ENCODE measurements at regions not wholly inside any gene's neighbourhood (a gene's known extent, or its start where the extent isn't known, plus 50 kb on each side); places are given as distances from the start of the nearest gene placed in this dataset.

DNA sequence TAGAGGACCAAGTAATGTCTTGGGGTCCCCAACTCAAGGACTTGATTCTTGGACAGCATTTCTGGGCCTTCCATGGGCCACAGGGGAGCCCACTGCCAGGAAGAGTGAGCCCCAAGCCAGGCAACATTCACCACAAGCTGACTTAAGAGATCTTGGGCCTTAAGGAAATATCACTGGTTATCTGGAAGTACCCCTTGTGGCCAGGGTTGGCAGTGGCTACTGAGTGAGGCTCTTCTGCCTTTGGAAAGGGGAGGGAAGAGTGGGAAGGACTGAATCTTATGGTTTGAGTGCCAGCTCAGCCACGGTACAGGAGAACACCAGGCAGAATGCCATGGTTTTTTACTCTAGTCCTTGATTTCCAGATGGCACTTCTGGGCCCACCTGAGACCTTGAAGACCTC is 228.9 kb upstream of the RGS18 start:
- TF ChIP-seq, protein P1, sequence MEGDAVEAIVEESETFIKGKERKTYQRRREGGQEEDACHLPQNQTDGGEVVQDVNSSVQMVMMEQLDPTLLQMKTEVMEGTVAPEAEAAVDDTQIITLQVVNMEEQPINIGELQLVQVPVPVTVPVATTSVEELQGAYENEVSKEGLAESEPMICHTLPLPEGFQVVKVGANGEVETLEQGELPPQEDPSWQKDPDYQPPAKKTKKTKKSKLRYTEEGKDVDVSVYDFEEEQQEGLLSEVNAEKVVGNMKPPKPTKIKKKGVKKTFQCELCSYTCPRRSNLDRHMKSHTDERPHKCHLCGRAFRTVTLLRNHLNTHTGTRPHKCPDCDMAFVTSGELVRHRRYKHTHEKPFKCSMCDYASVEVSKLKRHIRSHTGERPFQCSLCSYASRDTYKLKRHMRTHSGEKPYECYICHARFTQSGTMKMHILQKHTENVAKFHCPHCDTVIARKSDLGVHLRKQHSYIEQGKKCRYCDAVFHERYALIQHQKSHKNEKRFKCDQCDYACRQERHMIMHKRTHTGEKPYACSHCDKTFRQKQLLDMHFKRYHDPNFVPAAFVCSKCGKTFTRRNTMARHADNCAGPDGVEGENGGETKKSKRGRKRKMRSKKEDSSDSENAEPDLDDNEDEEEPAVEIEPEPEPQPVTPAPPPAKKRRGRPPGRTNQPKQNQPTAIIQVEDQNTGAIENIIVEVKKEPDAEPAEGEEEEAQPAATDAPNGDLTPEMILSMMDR (IDR thresholded peaks at IDR 0.05) = no peak
- TF ChIP-seq POLR2A (IDR thresholded peaks at IDR 0.05) = no peak
- TF ChIP-seq POLR2AphosphoS5 (IDR thresholded peaks at IDR 0.05) = no peak
